ENCODE measurements at regions not wholly inside any gene's neighbourhood (a gene's known extent, or its start where the extent isn't known, plus 50 kb on each side); places are given as distances from the start of the nearest gene placed in this dataset.

- no peak for TF ChIP-seq CTCF (IDR thresholded peaks at IDR 0.05 in 2 of 3, conservative IDR thresholded peaks at IDR 0.05 in 1 of 3; ENCODE audit: borderline replicate concordance in 1 of 3, insufficient read depth in 1 of 3, low read depth in 2 of 3, low read length in 2 of 3)
- no peak for TF ChIP-seq EGR1 (IDR thresholded peaks at IDR 0.05; ENCODE audit: low read depth)
- TF ChIP-seq JUND (IDR thresholded peaks at IDR 0.05), result no peak
- TF ChIP-seq RAD21 (IDR thresholded peaks at IDR 0.05; ENCODE audit: low read depth), result no peak
- TF ChIP-seq EZH2 (IDR thresholded peaks at IDR 0.05), result no peak
- no peak for TF ChIP-seq SRF (IDR thresholded peaks at IDR 0.05; ENCODE audit: low read depth)
- TF ChIP-seq ZFX (IDR thresholded peaks at IDR 0.05), result no peak
- TF ChIP-seq CBX3 (IDR thresholded peaks at IDR 0.05; ENCODE audit: low read depth), result no peak
- no peak for TF ChIP-seq POLR2A (IDR thresholded peaks at IDR 0.05; ENCODE audit: borderline replicate concordance, extremely low read depth, insufficient read depth, insufficient read length)
- no peak for TF ChIP-seq SIN3A (IDR thresholded peaks at IDR 0.05; ENCODE audit: low read depth)
- no peak for TF ChIP-seq POLR2AphosphoS5 (IDR thresholded peaks at IDR 0.05; ENCODE audit: low read depth, low read length)
Observed at GRCh38 chr12:105506678-105507310, 176.3 kb downstream of the C12orf75 start.
